ENCODE measurements at regions not wholly inside any gene's neighbourhood (a gene's known extent, or its start where the extent isn't known, plus 50 kb on each side); places are given as distances from the start of the nearest gene placed in this dataset.

GRCh38 chr1:194297094-194297493, 1110.7 kb upstream of the B3GALT2 start:
- no peaks in the 10 kb centered on the region for H4K20me1 ChIP-seq (replicated peaks; ENCODE audit: control insufficient read depth, extremely low read depth, insufficient read depth, low read length)
- H3K36me3 ChIP-seq (ENCODE audit: control insufficient read depth in 2 of 2, extremely low read depth in 1 of 2, insufficient read depth in 2 of 2, low read length in 2 of 2): no peaks in the 10 kb centered on the region
- no TSS peak for BruUV-seq (replicated peaks)
- no peak overlapping the region for H2AFZ ChIP-seq (ENCODE audit: low read depth, low read length)
- no peak overlapping the region for H3K4me2 ChIP-seq (ENCODE audit: insufficient read depth, low read length)
- H3K9ac ChIP-seq (replicated peaks; ENCODE audit: extremely low read depth, insufficient read depth, low read length): no peak overlapping the region
- FAIRE-seq (no peak), DNase-seq (ENCODE audit: low read depth, low spot score) (no peak)
- H3K27me3 ChIP-seq (ENCODE audit: control insufficient read depth in 2 of 2, insufficient read depth in 2 of 2, low read length in 2 of 2): no peaks in the 10 kb centered on the region
- POLR2A ChIA-PET: no interaction called here
- H3K79me2 ChIP-seq (ENCODE audit: control insufficient read depth, insufficient read depth, low read length): no peaks in the 10 kb centered on the region
- intact Hi-C loops (cut with micrococcal nuclease): no loop called here
- no peaks in the 10 kb centered on the region for H3K9me1 ChIP-seq (replicated peaks; ENCODE audit: control insufficient read depth, extremely low read depth, insufficient read depth, low read length)
- TF ChIP-seq GATA2 (IDR thresholded peaks at IDR 0.05; ENCODE audit: insufficient read depth, insufficient read length, low read depth, low read length): no peak
- no peak for TF ChIP-seq CTCF (IDR thresholded peaks at IDR 0.05; ENCODE audit: extremely low read depth in 1 of 2, insufficient read depth in 1 of 2, low read depth in 1 of 2, low read length in 2 of 2)
- no peaks in the 10 kb centered on the region for H3K4me1 ChIP-seq (ENCODE audit: control insufficient read depth, extremely low read depth, insufficient read depth, low read length)
- H3K27ac ChIP-seq (ENCODE audit: insufficient read depth, low read depth, low read length): no peak overlapping the region
- CTCF ChIA-PET: no interaction called here
- dilution Hi-C loops (cut with MboI; ENCODE audit: extremely low pct_ligation_motif_present, low sequenced_read_pairs): no loop called here
- H3K9me3 ChIP-seq (replicated peaks; ENCODE audit: control insufficient read depth, insufficient read depth, low read length): no peaks in the 10 kb centered on the region
- no peak overlapping the region for H3K4me3 ChIP-seq (replicated peaks in 1 of 3; ENCODE audit: insufficient read depth in 1 of 3, low read depth in 1 of 3, low read length in 3 of 3)

GRCh38 chr1:194296201-194296600, 1109.8 kb upstream of the B3GALT2 start:
- H3K27ac ChIP-seq (ENCODE audit: insufficient read depth, low read depth, low read length): no peak overlapping the region
- H3K36me3 ChIP-seq (ENCODE audit: control insufficient read depth in 2 of 2, extremely low read depth in 1 of 2, insufficient read depth in 2 of 2, low read length in 2 of 2): no peaks in the 10 kb centered on the region
- no peak for FAIRE-seq
- TF ChIP-seq JUN (IDR thresholded peaks at IDR 0.05; ENCODE audit: borderline replicate concordance, insufficient read depth, insufficient read length, low read depth) (no peak), POLR2A (IDR thresholded peaks at IDR 0.05; ENCODE audit: low read depth, low read length) (no peak), POLR2AphosphoS5 (IDR thresholded peaks at IDR 0.05; ENCODE audit: insufficient read depth, low read depth, low read length) (no peak), CTCF (IDR thresholded peaks at IDR 0.05; ENCODE audit: extremely low read depth in 1 of 2, insufficient read depth in 1 of 2, low read depth in 1 of 2, low read length in 2 of 2) (no peak), MYC (IDR thresholded peaks at IDR 0.05; ENCODE audit: low read depth, low read length) (no peak), MAX (IDR thresholded peaks at IDR 0.05; ENCODE audit: insufficient read depth, insufficient read length) (no peak), FOS (IDR thresholded peaks at IDR 0.05; ENCODE audit: borderline replicate concordance, insufficient read depth, low read length) (no peak), GATA2 (IDR thresholded peaks at IDR 0.05; ENCODE audit: insufficient read depth, insufficient read length, low read depth, low read length) (no peak), EZH2 (IDR thresholded peaks at IDR 0.05; ENCODE audit: borderline replicate concordance, low read depth, low read length, severe bottlenecking) (no peak)
- POLR2A ChIA-PET: no interaction called here
- no peak overlapping the region for H3K9ac ChIP-seq (replicated peaks; ENCODE audit: extremely low read depth, insufficient read depth, low read length)
- dilution Hi-C loops (cut with MboI; ENCODE audit: extremely low pct_ligation_motif_present, low sequenced_read_pairs) (no loop called here), intact Hi-C loops (cut with micrococcal nuclease) (no loop called here)
- H3K27me3 ChIP-seq (ENCODE audit: control insufficient read depth in 2 of 2, insufficient read depth in 2 of 2, low read length in 2 of 2): no peaks in the 10 kb centered on the region
- BruUV-seq (replicated peaks): no TSS peak
- no peak overlapping the region for H3K4me2 ChIP-seq (ENCODE audit: insufficient read depth, low read length)
- CTCF ChIA-PET: no interaction called here
- no peaks in the 10 kb centered on the region for H3K9me1 ChIP-seq (replicated peaks; ENCODE audit: control insufficient read depth, extremely low read depth, insufficient read depth, low read length)
- H3K9me3 ChIP-seq (replicated peaks; ENCODE audit: control insufficient read depth, insufficient read depth, low read length): no peaks in the 10 kb centered on the region
- H3K4me3 ChIP-seq (replicated peaks in 1 of 3; ENCODE audit: insufficient read depth in 1 of 3, low read depth in 1 of 3, low read length in 3 of 3): no peak overlapping the region
- H4K20me1 ChIP-seq (replicated peaks; ENCODE audit: control insufficient read depth, extremely low read depth, insufficient read depth, low read length): no peaks in the 10 kb centered on the region
- H3K4me1 ChIP-seq (ENCODE audit: control insufficient read depth, extremely low read depth, insufficient read depth, low read length): no peaks in the 10 kb centered on the region
- no peaks in the 10 kb centered on the region for H3K79me2 ChIP-seq (ENCODE audit: control insufficient read depth, insufficient read depth, low read length)
- H2AFZ ChIP-seq (ENCODE audit: low read depth, low read length): no peak overlapping the region
- no peak for DNase-seq (ENCODE audit: low read depth, low spot score)
